Stimulated activated CD8-positive, alpha-beta memory T cell treated with anti-CD3 and anti-CD28 coated beads, Interleukin-7, amount 100 ng/mL, for 4 hours (primary cell): ENCODE measurements at regions not wholly inside any gene's neighbourhood (a gene's known extent, or its start where the extent isn't known, plus 50 kb on each side); places are given as distances from the start of the nearest gene placed in this dataset.
"Not testable (repeated sequence)": the region's sequence is repeated elsewhere in the genome, so short reads cannot be mapped to it uniquely, and the experiment has no call there.

Experiments
- DNase-seq, 2 donors: peaks; one replicate each; pipeline ENCODE4 v3.0.0-alpha.2; 2020; ENCODE audit warnings: low read depth in 2 of 2

DNA sequence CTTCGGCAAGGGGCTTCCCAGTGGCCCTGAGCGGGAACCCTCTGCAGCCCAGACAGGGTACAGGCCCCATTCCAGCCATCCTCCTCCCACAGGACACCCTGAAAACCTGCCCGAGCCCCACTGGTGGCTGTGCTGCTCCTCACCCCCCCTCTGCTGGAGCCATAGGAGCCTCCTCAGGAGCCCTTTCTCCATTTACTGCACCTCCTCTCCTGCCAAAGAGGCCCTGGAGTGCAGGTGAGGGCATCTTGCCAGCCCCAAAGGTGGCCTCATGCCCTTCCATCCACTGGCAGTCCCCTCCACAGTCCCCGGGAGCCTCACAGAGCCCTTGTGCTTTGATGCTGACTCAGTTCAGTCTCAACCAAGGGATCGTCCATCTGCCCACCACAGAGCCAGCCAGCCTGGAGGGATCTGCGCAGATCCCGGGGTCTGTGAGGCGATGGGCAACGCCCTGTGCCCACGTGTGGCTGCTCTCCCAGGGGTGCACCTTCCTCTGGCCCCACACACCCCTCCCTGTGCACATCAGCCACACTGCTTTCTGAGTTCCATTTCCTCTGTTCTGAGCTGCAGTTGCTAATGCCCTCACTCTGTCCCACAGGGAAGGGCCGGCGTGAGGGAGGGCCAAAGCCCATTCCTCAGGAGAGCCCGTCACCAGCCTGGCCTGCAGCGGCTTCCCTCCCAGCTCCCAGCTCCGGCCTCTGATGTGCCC, 228.5 kb downstream of the DLL1 start:
- no peak for DNase-seq

DNA sequence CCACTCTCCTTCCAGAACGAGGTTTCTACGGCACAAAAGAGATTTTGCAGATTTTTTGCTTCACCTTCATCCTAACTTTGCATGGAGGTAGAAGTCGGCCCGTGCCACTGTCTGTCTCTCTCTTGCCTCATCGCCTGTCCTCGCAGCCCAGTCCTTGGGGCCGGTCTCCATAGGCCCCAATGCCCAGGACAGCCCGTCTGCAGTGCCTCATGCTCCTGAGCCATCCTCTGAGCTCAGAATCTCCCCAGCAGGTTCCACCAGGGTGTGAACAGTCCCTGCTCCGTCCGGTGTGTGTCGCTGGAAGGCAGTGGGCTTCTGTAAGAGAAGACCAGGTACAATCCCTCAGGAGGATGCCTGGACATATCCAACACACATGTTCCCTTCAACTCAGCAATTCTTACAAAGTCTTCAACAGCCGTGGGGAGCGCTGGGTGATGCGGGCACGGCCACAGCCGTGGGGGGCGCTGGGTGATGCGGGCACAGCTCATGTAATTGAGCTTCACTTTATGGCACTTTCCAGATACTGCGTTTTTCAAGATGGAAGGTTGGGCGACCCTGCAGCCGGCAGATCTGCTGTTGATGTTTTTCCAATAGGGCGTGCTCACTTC, 231.9 kb downstream of the DLL1 start:
- no peak for DNase-seq

DNA sequence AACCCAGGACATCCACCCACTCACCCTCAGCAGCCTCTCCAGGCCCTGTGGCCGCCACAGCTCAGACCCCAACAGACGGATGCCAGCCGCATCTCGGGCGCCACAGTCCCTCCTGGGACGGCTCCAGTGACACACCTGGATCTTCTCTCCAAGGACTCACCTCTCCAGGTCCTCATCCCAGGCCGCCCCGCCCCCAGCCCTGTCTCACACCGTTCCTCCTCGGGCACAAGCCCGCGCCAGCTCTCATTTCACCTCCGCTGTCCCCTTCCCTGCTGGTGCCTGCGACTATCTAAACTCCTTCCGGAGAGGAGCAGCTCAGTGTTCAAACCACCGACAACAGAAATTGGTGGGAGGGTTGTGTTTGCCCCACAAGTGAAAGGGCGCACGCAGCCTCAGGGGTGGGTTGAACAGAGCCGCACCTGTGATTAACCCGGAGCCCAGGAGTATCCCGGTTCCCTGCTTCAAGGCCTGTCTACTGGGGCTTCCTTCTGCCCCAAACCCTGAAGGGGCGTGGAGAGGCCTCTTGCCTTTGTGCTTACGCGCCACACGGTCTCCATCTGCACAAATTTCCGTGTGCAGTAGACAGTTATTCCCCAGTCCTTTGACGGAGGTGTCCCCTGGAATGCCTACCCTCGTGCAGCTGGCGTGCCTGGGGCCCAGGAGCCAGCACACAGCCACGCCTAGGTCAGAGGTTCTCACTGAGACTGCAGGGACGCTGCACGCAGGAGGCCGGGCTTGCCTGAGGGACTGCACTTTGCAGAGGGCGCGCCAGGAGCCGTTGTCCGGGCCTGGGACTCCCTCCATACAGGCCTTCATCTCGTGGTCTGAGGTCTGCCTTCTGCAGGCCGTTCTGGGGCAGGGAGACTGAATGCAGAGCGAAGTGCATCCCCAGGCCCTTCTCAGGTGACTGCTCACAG, 232.7 kb downstream of the DLL1 start:
- DNase-seq: no peak

DNA sequence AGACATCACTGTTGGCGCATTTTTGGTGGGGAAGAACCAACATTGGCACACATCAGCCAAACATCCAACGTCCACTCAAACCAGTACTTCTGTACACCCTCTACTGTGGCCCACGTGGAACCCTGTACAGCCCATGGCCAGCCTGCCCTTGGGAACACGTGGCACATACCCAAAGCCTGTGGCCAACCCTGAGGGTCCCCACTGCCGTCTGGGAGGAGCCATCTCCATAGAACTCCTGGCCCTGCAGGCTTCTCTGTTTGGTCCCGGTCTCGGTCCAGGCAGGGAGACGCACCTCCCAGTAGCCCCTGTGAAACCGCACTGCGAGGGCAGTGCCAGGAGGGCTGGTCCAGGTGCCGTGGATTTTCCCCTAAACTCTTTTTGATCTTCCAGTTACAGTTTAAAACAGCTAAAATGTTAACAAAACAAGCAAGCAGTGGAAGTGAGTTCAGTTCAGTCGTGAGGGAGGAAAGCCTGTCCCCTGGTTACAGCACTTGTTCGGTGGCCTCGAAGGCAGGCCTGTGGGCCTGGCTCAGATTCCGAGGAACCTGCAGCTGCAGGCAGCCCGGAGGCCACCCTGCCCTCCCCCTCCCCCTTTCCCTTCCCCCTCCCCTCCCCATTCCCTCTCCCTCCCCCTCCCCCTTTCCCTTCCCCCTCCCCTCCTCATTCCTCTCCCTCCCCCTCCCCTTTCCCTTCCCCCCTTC, 233.7 kb downstream of the DLL1 start:
- no peak for DNase-seq

DNA sequence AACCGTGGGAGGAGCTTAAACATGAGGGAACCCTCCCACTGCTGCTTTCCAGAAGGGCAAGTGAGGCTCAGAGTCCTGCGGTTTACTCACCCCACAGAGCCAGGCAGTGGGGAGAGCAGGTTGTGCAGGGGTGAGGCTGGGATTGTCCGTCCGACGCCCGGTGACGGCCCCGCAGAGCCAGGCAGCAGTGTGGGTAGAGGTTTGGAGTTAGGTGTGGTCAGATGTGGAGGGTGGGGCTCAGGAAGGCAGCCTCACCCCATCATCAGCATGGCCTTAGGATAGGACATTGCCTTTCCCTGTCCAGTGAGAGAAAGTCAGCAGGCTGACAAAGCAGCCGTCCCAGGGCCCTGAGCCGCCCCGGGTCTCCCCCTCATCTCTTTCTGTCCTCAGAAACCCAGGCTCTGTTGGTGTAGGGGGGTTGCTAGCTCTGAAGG, 234.6 kb downstream of the DLL1 start:
- DNase-seq: no peak

DNA sequence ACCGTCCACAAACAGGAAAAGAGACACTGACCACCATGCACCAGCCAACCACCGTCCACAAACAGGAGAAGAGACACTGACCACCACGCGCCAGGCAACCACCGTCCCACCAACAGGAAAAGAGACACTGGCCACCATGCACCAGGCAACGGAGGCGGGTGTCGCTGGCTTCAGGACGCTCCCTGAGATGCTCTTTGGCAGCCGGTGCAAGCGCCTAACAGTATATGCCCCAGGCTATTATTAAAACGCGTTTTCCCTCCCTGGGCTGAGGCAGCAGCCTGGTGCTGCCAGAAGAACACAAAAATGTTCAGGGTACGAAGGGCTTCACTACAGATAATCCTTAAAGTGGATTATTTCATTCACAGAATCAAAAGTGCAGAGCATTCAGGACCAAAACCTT, 235.1 kb downstream of the DLL1 start:
- not testable (repeated sequence) for DNase-seq

DNA sequence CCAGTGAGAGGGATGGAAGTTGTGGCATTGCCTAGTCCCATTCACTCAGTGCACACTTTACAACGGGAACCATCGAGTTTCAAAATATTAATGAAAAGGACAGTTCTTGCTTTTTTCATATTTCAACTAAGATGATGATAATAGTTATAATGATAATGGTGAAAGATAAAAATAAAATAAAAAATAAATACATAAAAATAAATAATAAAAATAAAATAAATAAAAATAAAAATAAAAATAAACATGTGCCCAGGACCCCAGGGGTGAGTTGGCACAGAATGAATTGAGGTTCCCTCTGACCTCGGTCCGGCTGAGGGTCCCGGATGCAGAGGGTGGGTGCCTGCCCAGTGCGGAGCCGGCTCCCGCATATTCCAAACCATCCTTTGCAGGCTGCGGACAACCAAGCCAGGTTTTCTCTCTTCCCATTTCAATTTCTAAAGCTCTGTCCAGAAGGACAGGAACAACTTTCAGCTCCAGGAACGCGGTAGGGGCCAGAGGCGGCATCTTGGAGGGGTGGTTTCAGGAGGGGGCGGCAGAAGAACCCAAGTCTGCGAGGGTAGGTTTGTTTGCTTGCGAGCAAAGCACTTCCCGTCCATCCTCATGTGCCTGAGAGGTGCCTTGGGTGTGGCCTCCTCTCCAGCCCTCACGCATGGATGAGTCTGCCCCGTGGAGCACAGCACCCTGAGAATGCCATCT, 236.8 kb downstream of the DLL1 start:
- no peak for DNase-seq

DNA sequence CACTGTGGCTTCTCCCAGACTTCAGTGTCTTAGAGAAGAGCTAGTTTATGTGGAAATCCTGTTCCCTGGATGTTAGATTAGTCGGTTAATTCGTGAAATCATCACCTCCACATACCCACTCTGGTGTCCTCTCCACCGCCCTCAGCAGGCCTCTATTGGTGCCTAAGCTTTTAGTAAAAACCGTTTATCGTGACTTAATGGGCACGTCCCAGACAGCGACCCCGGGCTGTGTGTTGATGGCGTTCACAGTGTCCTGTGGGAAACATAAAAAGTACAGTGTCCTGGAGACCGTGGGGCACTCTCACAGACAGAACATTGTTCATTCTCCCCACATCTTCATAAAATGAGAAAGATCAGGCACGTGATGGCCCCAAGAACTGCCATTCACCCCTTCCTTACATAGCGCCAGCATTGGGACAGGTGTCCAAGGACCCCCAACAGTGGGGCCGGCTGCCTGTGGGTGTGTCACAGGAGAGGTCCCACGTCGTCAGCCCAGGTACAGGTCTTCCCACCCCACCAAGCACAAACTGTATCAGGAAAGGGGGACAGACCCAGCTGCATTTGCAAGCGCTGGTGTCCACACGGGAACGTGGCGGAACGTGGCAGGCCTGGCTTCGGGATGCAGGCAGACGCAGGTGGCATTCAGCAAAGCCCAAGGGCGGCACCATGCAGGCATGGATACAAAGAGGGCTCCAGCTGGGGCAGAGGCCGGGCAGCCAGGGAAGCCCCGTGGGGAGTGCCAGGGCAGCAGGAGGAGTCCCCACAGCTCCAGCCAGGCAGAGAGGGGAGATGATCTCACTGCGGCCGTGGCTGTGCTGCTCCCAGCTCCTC, 237.7 kb downstream of the DLL1 start:
- no peak for DNase-seq

DNA sequence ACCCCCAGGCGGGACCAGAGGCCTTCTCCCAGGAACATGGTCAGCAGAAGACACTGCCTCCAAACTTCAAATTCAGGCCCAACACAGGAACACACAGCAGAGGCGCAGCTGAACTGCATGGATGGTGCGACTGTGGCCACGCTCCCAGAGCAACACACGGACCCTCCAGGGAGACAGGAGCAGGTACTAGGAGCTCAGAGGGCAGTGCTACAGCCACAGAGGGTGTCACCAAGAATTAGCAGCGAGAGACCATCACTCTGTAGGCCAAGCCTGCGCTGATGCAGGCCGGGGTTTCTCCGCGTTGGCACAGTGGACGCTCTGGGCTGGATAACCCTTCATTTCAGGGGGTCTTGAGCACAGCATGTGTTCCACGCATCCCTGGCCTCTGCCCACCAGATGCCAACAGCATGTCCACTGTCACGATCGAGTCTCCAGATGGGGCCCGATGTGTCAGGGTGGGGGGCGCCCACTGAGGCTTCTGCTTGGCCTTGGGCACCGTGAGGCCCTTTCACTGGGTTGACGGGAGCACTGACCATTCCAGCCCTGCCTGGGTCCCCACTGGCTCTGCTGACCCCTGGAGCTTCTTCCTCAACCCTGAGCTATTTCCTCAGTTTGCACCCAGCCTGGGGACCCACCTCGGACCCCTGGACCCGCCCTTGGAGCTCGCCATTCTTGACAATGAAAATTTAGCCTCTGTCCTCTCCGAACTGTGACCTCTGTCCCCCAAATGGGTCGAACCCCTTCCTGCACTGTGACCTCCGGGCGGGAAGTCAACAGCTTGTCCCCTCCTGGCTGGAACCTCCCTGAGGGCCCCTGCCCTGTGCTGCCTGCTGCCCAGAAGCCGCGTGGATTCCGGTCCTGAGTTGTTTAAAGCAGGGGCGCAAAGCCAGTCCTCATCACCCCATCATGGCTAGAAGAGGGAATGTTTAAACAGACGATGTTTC, 239.4 kb downstream of the DLL1 start:
- DNase-seq: no peak

DNA sequence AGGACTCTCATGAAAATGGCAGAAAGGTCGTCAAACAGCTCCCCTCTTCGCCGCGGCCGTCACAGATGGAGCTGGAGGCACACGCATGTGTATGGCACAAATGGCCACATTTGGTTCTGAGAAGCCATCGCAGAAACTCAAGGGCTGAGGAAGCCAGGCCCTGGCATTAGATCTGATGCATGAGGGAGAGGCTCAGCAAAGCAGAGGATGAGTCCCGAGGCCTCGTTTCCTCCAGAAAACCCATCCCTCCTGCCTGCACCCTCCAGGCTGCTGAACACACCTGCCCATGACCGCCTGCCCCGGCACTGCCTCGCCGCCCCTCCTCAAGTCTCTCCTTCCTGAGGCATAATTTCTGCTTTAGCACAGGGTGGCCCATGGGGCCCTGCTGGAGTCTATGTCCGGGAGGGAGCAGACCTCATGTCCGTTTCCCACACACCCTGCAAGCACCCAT, 240.3 kb downstream of the DLL1 start:
- DNase-seq: no peak

DNA sequence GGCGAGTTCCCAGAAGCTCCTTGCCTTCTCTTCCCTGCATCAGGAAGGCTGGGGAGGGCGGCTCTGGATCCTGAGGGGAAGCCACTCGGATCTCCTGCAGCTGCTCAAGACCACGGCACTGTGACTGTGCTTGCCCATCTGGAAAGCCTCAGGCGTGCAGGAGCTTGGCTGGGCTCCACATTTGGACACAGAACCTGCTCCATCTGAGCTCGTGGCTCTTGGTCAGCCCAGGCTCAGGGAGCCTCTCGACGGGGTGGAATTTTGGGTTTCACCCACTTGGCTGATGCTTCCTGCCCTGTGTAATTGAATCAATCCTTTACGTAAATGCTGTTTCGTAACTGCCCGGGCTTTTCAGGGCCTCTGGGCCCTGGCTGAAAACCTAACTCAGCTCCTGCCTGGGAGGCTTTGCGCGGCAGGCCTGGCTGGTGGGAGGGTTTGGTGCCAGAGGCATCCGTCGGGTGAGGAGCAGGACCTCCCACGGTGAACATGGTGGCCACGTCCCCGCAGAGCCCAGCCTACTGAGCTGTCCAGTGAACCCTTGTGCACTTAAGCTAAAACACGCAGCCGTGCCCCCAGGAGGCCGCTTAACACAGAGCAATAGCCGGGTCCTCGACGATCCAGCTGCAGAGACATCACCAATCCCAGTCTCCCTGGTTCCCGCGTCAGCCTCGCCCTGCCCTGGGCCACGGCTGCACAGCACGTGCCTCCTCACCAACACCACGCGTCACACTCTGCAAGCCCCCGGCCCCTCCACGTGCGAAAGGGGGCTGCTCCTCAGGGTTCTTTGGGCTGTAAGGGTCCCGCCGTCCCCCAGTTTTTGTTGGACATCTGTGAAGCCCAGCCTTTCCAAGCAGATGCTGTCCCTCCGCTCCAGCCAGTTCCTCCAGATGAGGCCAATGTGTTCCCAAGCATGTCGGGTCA, 241.0 kb downstream of the DLL1 start:
- no peak for DNase-seq

DNA sequence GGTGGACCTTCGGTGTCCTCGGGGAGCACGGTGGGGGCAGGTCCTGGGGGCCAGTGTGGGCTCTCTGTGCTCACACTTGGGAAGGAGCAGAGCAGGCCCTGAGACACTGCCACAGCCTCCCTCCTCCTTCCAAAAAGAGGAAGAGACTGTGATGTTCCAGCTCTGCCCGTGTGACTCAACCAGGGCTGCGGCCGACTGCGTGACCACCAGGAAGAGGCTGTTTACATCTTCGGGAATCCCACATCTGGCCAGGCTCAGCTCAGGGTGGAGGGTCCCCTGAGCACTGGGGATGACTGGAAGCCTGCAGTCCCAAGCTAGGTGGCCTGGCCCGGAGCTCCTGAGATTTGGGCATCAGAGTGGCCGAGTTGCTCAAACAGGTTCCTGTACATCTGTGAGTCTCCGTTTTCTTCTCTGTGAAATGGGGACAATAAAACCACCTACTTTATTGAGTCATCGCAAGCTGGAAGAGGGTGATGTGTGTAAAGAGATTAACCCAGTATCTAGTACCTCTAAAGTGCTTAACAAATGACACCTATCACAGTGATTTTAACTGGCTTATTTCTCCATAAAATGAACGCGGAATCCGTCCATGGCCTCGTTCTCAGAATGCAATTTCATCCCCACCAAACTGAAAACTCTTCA, 242.1 kb downstream of the DLL1 start:
- peak in 1 of 2 donors; percentile 13 for DNase-seq

DNA sequence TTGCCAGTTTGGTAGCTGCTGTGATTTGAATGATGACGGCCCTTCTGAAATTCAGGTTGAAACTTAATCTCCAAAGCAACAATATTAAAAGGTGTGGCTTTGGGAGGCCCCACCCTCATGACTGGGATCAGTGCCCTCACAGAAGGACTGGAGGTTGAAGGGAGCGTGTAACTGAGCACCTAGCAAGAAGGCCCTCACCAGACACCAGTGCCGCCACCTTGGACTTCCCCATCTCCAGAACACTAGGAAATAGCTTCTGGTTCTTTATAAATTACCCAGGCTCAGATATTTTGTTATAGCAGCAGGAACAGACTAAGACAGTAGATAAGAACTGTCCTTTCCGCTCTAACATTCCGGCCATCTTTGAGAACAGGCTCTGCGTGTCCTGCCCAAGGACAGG, 243.1 kb downstream of the DLL1 start:
- no peak for DNase-seq

DNA sequence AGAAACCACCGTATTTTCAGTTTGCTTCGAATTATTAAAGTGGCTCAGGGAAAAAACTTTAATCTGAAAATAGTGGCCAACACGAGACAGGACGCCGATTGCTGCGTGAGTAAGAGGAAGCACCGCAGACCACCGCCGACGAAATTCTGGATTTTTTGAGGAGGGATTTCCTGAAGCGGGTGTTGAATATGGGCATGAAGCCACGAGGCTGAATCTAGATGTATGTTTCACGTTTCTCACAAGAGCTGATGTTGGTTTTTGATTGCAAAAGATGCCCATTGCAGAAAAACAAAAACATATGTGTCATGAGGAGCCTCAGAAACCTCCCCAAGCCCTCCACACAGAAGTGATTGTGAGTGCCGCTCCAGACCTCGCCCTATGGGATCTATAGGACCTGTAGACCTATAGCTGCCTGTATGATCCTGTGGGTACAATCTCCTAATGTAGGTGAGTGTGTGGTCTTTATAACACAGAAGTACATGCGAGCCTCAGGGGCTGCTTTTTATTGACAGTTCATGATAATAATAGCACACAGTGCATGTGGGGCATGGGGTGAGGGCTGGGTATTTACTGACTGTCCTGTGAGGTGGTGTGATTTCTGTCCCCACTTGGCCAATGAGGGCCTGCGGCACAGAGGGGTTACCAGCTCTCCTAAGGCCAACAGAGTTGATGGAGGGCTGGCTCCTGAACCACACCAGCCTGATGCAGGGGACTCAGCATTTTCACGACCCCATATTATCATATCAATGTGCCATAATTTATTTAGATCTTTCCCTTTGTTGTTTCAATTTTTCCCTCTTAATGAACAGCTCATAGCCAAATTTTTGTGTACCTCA, 243.9 kb downstream of the DLL1 start:
- DNase-seq: no peak

DNA sequence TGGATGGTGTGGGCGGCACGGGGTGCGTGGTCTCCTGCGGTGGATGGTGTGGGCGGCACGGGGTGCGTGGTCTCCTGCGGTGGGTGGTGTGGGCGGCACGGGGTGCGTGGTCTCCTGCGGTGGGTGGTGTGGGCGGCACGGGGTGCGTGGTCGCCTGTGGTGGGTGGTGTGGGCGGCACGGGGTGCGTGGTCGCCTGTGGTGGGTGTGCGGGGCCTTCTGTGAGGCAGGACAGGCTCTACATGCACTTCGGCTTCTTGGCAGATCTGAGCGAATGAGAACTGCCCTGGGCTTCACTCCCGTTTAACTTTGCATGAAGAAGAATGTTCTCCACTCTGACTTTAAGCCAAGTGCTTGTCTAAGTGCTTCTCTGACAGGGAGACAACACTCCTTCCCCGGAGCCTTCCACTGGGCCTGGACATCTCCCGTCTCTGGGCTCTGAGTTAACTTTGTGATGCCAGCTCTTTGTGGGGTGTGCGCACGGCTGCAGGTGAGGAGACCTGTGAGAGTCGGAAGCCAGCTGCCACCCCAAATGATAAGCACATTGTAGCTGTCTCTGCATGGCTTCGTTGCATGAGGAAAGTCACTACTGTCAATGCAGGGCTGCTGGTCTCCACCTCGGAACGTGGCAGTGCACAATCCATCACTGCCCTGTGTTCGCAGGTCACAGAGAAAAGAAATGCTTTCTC, 244.8 kb downstream of the DLL1 start:
- DNase-seq: no peak

DNA sequence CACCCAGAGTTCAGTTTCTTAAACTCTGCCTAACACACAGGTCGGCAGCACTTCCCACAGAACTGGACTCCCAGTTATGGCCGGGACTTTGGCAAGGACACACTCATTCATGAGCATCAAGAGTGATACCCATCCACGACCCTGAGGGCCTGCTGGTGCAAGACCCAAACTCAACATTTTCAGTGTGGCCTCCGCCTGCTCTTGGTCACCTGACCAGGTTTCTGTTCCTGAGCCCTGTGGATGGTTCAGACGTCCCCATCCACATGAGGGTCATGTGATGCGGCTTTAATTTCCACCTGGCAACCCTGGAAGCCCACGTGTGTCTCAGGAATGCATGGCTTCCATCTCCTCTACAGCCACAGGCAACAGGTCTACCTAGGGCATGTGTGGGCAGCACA, 245.3 kb downstream of the DLL1 start:
- DNase-seq: no peak
